ENCODE measurements at regions not wholly inside any gene's neighbourhood (a gene's known extent, or its start where the extent isn't known, plus 50 kb on each side); places are given as distances from the start of the nearest gene placed in this dataset.

DNA sequence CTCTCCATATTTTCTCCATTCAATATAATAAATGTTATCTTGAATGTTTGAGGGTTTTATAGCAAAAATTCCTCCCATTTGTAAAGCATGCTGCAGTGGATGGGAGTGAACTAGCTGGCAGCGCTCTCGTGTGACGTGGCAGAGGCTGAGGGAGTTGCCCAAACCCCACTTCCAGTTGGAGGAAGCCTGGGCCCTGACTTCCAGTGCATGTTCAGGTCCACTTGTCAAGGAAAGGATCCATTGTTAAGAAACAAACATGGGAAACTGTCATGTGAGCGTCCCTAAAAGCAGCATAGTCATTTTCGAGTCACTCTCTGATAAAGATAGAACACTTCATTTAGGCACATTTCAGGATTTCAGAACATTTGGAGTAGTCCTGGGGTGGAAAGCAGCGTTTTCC lies 116.6 kb downstream of the SLC25A47 start:
- no peak for DNase-seq (ENCODE audit: low spot score)

DNA sequence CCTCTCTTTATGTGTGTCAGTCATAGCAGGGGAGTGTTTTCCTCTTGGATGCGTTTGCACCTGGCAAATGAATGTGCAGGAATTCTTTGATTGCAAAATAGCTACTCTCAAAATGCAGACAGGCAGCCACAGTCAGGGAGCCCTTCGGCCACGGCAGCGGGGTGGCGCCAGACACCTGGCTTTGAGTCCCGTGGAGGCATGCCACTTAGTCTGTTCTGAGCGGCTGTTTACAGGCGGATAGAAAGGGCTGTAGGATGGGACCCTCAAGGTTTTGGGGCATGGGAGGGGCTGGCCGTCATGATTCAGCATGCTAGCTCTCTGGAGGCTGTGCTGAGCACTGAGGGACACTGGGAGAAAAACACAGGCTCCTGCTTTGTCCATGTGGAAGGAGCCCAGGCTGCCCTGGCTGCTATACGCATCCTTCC lies 117.1 kb downstream of the SLC25A47 start:
- no peak for DNase-seq (ENCODE audit: low spot score)

DNA sequence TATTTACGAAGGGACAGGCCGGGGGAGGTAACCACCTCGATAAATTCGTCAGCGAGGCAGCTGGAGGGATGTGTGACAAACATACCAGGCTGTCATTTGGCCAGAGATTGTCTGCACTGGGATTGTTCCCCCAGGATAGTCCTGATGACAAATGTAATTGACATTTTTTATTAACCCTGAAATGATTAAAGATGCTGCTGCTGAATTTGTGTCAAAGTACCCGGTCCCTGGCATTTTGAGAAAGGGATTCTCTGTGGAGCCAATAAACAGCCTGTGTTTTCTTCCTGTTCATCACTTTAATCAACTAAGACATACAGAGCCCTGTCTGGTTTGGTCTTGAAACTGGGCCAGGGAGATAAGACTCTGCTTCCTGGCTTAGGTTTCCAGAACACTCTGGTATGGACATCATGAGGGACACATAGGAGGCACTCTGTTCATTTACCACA lies 117.6 kb downstream of the SLC25A47 start:
- DNase-seq (ENCODE audit: low spot score) = no peak

DNA sequence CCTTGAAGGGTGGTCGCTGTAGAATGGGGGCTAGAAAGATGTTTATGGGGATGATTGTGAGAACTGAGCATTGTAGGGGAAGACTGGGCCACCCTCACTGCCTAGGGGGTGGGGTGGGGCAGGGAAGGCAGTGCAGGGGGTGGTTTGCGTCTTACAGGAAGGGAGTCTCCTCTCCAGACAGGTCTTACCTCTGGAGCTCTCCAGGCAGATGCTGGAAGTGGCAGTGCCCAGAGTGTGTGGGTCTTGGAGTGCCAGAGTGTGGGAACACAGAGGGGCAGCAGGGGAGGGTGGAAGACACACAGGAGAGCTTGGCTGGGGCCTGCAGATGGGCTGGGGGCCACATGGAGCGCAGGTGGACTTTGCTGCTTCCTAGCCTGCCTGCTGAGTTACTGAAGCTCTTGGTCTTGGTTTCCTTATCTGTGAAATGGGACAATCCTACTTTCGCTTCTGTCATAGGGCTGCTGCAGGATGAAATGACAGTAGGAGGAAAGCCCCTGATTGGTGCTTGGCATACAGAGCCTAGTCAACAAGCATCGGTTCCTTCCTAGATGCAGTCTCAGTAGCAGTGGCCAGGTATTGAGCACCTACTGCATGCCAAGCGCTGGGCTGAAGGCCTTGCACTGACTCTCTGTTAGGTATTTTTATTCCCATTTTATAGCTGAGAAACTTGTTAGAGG lies 118.3 kb downstream of the SLC25A47 start:
- no peak for DNase-seq (ENCODE audit: low spot score)

DNA sequence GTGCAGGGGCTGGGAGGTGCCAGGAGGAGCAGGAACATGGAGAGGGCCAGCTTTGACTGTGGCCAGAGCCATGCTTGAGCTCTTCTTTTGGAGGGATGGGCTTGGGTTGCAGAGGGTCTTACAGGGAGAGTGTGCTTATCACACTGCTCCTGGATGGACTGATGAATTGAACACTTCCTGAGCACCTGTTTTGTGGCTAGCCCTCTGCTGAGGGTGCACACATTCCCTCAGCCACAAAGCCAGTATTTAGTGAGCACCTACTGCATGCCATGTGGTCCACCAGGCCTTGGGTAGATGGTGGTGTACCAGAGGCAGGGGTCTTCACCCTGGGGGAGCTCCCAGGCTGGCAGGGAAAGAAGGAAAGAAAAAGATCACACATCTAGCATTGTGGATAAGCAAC lies 118.9 kb downstream of the SLC25A47 start:
- DNase-seq (ENCODE audit: low spot score) = no peak

DNA sequence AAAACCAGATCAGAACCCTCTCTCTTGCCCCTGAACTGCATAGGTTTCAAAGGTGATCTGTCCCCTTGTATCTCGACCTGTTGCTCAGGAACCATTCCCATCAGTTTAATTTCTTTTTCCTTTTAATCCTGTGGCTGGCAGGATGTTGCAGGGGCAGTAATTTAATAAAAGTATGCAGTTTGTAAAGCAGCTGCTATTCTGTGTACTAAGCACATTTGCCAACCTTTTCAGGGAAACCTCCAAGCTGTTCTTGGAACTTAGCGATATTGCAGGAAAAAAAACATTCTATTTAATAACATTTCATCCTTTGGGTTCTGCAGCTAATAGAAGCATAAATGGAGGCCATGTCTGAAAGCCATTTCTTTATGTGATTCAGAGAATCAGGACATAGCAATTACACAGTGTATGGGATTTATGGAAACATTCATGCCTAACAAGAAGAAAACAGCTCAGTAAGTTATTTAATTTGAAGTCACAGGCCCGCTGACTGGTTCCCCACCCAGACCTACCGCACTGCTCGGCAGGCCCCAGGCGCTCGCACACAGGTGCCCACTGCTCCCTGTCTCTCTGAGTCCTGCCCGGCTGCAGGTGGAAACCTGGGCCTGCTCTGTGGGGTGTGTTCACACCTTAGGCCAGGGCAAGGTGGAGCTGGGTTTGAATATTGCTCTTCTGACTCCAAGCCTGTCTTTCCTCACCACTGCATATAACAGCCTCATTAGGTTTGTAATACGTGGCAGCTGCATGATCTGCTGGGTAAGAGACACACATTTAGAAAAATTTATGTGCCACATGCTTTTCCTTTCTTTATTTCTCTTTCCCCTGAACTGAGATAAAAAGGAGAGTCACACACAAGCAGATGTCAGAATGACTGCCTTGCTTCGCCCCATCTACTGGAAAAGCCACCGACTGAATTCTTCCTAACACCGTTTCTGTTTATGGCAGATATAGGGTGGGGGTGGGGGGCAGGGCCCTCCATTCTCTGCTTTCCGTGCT lies 119.7 kb downstream of the SLC25A47 start:
- DNase-seq (ENCODE audit: low spot score) = no peak

DNA sequence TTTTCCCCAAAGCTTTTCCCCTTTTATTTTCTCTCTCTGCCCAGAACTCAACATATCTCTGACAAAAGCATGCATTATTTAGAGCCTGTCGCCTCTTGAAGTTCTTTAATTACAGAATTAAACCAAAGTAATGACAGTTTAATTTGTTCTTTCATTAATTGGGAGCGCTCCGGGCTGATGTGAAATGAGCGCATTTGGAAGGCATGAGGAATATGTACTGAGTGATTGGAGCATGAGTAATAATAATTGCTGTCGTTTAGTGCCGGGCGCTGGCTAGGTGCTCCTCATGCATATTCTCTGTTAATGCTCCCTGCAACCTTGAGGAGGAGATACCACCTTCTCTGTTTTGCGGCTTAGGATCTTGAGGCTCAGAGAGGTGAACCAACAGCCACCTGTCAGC lies 120.5 kb downstream of the SLC25A47 start:
- no peak for DNase-seq (ENCODE audit: low spot score)

DNA sequence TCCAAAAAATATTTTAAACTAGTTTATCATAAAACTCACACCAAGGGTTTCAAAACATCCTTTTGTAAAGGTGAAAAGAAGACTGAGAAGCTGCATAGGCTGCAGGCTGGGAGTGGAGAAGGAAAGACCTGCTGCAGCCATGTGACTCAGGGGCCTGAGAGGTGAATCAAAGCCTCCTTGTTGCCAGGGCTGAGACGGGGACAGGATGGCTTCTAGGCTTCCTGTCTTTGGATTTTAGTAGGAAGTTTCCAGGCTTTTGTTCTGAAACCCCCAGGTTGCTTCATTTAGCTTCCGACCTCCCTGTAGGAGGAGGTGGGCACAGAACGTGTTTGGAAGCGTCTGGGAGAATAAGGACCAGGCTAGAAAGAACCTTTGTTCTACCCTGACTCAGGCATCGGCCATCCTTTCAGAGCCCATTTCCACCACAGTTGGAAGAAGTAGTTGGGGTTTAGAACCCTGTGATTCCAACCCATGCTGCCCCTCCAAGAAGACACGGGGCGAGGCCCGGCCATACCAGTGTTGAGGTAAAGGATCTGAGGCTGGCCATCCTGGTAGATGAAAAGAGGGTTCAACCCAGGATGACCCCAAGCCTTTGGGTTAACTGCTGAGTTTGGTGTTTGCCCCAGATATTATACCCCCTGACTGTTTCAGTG lies 122.4 kb downstream of the SLC25A47 start:
- no peak for DNase-seq (ENCODE audit: low spot score)

DNA sequence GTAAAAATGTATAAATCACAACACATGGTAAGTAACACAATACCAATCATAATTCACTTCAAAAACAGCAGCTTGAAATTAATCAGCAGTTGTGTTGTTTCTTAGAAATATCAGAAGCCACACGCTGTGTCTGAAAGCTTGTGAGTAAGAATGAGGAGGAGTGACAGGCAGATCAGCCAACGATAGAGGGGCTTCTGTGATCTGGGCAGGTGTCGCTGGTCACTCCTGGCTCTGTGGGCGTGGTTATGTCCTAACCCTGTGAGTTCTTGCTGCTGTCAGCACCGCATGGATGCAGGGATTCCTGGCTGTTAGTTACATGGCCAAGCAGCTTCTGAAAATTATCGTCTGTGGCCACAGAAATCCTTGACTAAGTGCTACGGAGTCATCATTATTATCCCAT lies 123.4 kb downstream of the SLC25A47 start:
- DNase-seq (ENCODE audit: low spot score) = no peak

DNA sequence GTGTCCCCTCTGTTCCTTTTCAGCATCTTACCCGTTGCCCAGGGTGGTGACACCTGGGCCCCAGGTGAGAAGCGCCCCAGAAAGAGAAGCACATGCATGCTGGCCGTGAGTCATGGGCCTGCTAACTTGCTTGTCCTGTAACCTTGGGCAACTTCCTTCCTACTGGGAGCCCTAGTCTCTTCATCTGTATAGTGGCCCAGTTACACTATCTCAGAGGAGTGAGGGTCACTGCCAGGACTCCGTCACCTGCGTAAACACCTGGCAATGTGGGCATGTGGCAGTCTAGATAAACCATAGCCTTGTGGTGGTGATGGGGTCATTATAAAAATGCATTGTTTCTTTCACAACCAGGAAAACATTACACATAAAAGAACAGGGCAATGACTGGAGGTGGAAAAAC lies 125.2 kb downstream of the SLC25A47 start:
- no peak for DNase-seq (ENCODE audit: low spot score)

DNA sequence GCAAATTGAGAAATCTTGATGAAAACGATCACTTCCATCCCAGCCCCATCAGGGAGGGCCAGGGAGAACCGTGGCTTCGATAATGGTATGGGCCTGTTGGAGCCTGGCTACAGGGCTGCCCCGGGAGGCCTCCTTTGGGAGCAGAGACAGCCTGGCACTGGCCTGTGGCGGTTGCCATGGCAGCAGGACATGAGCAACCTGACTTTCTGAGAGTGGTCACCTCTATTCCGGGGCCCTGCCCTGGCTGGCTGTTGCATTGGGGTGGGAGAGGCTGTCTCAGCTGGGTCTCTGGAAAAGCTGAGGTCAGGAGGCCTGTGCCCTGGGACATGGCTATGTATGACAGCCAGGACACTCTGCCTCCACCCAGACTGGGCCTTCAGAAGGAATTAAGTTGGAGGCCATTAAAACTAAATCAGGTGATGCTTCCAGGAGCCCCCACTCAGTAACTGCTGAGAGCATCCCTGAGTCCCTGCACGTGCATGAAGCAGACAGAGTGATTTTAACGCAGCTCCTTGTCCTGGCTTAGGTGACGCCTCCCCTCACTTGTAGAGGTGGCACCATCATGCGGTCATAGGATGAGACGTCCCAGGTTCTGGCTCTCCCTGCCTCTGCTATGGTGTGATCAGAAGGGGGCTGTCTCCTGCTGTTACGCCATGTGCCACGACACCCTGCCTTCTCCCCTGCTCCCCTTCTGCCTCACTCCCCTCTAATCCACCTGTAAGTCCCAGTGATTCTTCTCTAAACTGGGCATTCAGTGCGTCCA lies 126.3 kb downstream of the SLC25A47 start:
- DNase-seq (ENCODE audit: low spot score) = no peak

DNA sequence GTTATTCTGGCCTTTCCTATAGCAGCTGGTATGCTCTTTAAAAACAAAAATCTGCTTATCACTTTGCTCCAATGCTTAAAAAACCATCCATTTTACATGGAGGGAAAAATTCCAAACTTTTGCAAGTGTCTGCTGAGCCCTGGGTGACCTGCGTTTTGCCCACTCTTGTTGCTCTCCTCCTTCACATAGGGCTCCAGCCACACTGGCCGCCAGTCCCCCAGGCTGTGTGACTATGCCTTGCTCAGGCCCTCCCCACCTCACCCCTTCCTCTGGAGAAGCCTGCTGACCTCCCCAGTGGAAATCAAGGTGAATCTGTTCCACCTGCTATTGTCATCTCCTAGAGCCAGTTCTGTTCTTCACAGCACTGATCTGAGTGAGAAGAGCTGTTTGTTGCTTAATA lies 126.9 kb downstream of the SLC25A47 start:
- no peak for DNase-seq (ENCODE audit: low spot score)

DNA sequence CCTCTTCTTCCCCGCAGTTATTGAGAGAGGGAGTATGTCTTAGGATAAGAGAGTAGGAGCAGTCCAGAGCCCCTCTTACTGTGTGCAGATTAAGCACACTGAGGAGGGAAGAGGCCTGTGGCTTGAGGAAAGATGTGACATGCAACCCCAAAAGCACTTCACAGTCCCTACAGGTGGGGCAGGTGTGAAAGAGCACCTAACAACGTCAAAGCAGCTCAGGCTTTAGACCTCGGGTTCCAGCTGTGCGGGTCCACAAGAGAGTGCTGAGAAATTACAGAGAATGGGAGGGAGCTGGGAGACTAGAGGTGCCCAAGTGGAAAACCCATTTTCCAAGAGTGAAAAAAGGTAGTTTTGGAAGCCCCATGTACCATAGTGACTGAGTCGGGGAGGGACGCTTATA lies 127.6 kb downstream of the SLC25A47 start:
- DNase-seq (ENCODE audit: low spot score) = no peak

DNA sequence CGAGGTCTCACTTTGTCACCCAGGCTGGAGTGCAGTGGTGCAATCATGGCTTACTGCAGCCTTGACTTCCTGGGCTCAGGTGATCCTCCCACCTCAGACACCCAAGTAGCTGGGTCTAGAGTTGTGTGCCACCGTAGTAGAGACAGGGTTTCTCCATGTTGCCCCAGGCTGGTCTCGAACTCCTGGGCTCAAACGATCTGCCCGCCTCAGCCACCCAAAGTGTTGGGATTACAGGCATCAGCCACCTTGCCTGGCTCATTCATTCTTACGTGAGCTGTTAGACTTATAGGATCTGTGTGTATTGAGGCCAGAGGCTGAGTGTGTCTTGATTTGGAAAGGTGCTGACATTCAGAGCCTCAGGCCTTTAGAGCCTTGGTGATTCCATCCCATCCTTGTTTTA lies 128.1 kb downstream of the SLC25A47 start:
- no peak for DNase-seq (ENCODE audit: low spot score)

DNA sequence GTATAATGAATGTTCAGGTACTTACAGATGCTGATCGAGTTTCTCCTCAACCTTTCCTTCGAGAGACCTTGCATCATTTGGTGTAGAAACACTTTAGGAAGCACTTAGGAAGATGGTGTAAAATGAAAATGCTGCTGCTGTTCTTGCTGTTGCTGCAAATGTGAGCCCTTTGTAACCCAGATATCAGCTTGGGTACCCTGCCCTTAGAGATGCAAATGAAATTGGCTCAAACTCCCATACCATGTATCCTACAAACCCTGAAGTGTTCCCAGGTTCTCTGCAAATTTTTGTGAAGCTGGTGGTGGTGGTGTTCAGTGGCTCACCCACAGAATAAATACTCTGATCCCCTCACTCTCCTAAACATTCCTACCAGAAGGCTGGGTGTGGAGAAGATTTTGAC lies 130.8 kb downstream of the SLC25A47 start:
- DNase-seq (ENCODE audit: low spot score) = no peak

DNA sequence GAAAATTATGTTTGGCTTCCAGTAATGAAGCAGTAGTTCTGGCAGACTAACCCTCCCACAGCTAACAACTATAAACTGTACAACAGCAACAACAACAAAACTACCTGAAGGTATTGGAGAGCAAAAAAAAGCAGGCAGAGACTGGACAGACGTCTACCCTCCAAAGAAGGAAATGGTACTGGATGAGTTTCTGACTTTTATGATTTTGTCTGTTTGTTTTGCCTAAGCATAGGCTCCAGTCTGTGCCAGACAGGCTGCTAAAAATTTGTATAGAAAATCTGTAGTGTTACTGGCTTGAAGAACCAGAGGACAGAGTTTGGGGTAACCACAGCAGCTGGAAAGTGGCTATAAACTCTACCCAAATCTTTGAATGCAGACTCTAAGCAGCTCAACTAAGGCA lies 131.3 kb downstream of the SLC25A47 start:
- no peak for DNase-seq (ENCODE audit: low spot score)

DNA sequence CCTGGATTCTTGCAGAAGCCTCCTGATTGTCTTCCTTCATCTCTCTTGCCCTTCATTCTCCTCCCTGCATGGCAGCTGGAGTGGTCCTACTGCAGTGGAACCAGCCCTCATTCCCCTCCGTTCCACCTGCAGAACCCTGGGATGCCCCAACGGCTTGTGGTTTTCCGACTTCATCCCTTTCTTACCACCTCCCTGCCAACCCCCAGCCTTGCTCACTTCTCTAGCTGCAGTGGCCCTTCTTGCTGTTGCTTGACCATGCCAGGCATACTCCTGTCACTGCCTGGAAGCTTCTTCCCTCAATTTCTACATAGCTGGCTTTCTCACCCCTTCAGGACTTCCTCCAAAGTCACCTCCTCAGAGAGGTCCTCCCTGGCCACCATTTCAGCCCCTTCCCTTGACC lies 123.3 kb downstream of the BEGAIN start:
- DNase-seq (ENCODE audit: low spot score) = no peak

DNA sequence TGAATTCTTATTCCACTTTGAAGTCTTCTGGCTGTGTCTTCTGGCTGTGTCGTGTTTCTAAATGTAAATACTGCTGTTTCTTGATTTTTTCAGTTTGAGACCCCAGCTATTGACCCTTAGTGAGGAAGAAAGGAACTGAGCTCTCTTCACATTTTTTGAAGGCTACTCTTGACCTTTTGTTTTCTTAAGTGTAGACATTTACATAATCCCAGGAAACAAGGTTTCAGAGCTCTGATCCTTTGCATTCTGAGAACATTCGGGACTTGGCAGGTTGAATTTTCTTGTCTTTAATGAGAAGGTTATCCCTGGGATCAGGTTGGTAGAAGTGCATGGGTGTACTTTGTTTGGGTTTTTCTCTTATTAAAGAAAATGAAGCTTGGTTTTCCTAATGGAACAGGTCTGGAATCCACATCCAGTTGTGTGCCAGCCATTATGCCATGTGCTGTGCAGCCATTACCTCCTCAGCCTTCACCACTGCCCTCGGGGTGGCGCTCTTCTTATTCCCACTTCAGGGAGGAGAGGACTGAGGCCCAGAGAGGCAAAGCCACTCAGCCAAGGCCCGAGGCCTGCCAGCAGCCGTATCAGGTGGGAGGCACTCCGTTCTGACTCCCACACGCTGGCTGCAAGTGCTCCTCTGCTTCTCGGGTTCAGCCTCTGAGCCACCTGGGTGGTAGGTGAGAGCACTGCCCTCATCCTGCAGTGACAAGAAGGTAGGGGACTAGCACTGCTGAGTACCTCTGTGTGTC lies 120.9 kb downstream of the BEGAIN start:
- DNase-seq (ENCODE audit: low spot score) = no peak

DNA sequence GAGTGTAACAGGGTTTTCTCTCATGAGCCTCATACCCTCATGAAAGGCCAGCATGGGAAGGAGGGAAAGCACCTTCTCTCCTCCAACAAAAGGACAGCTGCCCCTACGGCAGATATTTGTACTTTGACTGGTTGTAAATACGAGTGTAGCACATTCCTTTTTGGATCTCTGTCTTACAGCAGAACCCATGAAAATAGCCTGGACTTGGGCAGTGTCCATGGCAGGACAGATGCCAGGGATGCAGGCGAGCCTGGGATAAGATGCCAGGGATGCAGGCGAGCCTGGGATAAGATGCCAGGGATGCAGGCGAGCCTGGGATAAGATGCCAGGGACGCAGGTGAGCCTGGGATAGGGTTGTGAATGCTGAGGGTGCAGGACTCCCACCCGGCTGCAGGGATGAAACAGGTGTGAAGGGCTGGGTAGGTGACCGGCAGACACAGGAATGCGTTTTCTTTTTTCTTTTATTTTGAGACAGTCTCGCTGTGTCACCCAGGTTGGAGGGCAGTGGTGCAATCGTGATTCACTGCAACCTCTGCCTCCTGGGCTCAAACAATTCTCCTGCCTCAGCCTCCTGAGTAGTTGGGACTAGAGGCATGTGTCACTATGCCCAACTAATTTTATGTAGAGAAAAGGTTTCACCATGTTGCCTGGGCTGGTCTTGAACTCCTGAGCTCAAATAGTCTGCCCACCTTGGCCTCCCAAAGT lies 120.0 kb downstream of the BEGAIN start:
- DNase-seq (ENCODE audit: low spot score) = no peak

DNA sequence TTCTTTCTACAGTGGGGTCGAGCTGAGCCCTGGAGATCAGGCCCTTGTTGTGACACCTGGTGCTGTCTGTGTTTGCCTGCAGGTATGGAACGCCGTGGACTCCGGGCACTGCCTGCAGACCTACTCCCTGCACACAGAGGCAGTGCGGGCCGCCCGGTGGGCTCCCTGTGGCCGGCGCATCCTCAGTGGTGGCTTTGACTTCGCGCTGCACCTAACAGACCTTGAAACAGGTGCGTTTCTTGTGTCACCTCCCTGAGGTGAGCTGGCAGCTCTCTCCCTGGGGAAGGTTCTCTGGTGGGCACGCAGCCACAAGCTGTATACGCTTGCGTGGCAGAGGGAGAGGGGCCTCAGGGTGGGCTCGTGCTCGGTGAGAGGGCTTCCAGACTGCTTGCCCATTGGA lies 119.3 kb downstream of the BEGAIN start:
- DNase-seq (ENCODE audit: low spot score) = no peak

DNA sequence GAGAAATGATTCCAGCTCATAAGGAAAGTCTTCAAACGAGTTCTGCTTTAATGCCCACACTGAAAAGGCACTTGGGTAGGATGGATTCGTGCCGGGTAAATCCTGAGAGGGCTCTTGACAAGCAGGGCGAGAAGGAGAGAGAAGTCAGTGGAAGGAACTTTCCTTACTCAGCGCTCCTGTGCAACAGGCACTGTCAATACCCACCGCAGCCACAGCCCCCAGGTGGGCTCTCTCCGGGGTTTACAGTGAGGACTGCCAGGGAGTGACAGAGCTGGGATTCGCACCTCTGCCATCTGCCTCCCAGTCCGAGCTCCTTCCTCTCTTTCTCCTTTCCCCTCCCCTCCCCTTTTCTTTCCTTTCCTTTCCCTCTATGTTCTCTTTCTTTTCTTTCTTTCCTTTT lies 118.7 kb downstream of the BEGAIN start:
- no peak for DNase-seq (ENCODE audit: low spot score)

Measured in hematopoietic multipotent progenitor cell treated with erythropoietin and hydrocortisone succinate and interleukin-3 and kit ligand, for 17 days (in vitro differentiated cells).